Ammon's horn (tissue), 1 donor: ENCODE measurements at regions not wholly inside any gene's neighbourhood (a gene's known extent, or its start where the extent isn't known, plus 50 kb on each side); places are given as distances from the start of the nearest gene placed in this dataset.
"Not testable (repeated sequence)": the region's sequence is repeated elsewhere in the genome, so short reads cannot be mapped to it uniquely, and the experiment has no call there.

Source experiments
- DNase-seq: peaks from one replicate; pipeline ENCODE4 v3.0.0-alpha.2; 2016; ENCODE audit warnings: low spot score

DNA sequence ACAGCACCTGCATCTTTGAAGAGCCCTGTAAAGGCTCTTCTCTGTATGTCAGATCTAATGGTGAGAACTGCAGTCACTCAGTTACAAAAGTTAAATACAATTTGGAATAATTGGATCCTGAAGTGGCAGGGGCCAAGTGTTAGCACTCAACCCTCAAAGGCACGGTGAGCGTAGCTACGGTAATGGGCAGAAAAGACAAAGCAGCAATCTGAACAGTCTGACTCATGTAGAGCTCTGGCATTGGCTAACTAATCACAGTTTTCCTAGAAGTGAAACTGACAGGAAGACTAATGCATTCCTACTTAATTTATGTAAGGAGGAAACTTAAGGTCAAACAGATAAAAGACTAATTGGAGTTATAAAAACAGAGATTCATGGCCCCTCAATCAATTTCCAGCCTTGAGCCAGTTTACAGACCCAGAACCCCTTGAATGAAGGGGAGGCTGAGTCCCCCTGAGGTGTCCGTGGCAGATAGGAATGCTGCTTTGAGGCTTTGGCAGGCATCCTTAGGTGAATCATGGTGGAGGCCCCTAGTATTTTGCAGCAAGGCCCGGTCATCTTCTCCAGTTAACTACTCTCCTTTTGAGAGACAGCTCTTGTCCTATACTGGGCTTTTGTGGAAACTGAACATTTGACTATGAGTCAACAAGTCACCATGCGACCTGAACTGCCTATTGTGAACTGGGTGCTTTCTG is 450.7 kb downstream of the ZNF33B start:
- DNase-seq: not testable (repeated sequence)

DNA sequence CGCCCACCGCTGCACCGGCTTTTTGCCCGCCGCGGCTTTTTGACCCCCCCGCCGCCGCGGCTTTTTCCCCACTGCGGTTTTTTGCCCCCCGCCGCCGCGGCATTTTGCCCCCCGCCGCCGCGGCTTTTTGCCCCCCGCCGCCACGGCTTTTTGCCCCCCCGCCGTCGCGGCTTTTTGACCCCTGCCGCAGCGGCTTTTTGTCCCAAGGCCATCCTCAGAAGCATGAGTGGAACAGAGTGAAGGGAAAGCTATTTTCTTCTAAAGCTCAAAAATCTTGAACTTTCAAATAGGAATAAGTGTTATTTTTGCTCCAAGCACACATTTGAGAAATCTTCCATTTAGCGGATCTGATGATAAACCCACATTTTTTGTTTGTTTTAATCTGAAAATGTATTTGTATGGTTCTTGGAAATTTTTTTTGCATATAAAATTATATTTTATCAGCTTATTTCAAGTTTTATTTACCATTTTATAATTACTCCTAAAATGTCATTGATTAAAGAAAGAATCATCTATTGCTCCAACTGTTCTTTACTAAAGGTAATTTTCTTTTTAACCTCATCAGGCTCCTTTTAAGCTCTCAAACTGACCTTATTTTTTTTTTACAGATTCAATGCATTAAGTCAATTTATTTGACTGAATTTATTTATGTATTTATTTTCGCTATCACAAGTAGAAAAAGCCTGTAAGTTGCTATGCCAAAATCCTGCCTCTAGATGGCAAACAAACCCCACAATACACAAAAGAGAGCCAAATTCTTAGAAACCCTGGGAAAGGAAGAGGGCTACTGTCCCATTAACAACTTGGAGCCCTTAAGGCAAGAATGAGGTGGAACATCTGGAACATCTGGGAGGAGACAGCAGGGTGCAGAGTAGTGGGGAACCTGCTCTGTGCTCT is 460.3 kb downstream of the ZNF33B start:
- DNase-seq: peak; percentile 3

DNA sequence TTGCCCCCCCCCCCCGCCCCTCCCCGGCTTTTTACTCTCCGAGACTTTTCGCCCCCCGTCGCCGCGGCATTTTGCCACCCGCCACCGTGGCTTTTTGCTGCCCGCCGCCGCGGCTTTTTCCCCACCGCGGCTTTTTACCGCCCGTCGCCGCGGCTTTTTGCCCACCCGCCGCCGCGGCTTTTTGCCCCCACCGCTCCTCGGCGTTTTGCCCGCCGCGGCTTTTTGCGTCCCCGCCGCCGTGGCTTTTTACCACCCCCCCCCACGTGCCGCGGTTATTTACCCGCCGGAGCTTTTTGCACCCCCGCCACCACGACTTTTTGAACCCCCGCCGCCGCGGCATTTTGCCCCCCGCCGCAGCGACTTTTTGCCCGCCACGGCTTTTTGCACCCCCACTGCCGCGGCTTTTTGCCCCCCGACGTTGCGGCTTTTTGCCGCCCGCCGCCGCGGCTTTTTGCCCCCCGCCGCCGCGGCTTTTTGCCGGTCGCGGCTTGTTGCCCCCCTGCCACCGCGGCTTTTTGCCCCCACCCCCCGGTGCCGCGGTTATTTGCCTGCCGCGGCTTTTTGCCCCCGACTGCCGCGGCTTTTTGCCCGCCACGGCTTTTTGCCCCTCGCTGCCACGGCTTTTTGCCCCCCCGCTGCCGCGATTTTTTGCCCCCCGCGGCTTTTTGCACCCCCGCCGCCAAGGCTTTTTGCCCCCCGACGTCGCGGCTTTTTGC is 461.1 kb downstream of the ZNF33B start:
- no peak for DNase-seq

DNA sequence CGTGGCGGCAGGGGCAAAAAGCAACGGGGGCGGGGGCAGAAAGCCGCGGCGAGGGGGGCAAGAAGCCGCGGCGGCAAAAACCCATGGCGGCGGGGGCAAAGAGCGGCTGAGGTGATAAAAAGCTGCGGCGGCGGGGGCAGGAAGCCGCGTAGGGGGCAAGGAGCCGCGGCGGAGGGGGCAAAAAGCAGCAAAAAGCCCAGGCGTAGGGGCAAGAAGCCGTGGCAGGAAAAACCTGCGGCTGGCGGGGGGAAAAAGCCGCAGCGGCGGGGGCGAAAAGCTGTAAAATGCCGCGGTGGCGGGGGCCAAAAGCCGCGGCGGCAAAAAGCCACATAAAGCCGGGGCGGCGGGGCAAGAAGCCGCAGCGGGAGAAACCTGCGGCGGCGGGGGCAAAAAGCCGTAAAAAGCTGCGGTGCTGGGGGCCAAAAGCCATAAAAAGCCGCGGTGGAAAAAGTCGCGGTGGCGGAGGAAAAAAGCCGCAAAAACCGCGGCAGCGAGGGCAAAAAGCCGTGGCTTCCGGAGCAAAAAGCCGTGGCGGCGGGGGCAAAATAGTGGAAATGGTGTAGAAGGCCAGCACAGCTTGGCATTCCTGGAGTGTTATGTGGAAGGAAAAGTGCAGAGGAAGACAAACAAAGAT is 487.8 kb downstream of the ZNF33B start:
- no peak for DNase-seq

DNA sequence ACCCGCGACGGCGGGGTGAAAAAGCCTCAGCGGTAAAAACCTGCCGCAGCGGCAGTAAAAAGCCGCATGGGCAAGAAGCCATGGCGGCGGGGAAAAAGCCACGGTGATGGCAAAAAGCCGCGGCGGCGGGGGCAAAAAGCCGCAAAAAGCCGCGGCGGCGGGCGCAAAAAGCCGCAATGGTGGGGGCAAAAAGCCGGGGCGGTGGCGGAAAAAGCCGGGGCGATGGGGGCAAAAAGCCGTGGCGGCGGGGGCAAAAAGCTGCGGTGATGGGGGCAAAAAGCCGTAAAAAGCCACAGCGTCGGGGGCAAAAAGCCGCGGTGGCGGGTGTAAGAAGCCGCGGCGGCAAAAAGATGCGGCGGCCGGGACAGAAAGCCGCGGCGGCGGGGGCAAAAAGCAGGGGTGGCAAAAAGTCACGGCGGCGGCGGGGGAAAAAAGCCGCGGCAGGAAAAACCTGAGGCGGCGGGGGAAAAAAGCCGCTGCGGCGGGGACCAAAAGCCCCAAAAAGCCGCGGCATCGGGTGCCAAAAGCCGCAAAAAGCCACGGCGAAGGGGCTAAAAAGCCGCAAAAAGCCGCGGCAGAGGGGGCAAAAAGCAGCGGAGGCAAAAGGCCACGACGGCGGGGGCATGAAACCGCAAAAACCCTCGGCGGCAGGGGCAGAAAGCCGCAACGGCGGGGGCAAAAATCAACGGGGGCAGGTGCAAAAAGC is 488.5 kb downstream of the ZNF33B start:
- DNase-seq: no peak

DNA sequence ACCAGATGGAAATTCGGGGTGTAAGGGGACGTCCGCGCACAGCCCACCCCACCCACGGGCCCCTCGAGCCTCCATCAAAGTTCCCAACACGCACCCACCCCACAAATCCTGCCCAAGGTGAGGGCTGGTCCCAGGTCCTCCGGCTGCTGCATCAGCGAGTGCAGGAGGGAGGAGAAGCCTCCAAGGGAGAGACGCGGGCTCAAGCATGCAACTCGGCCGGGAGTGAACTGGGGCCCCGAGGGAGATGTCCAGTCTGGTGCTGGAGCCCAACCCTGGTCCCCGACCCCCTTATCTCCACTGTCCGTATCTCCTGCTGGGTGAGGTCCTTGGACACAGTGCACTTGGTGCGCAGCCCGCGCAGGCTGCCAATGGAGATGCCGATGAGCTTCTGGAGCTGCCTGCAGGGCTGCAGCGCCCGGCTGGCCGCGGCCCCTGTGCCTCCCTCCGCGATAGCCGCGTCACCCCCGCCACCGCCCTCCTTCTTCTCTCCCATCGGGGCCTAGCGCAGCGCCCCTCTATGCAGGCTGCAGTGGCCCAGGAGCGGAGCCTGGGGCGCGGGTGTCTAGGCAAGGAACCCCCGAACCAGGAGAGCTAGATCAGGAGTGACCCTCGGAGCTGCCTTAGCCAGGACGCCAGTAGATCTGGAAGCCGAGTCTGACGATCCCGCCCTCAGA is 489.2 kb downstream of the ZNF33B start:
- peak; percentile 2 for DNase-seq

DNA sequence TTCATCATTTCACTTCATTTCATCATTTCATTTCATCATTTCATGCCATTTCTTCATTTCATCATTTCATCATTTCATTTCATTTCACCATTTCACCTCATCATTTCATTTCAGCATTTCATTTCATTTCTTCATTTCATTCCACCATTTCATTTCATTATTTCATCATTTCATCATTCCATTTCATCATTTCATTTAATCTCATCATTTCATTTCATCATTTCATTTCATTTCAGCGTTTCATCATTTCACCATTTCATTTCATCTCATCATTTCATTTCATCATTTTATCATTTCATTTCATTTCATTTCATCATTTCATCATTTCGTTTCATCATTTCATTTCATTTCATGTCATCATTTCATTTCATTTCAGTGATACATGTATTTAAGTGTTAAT is 492.2 kb downstream of the ZNF33B start:
- DNase-seq: not testable (repeated sequence)

DNA sequence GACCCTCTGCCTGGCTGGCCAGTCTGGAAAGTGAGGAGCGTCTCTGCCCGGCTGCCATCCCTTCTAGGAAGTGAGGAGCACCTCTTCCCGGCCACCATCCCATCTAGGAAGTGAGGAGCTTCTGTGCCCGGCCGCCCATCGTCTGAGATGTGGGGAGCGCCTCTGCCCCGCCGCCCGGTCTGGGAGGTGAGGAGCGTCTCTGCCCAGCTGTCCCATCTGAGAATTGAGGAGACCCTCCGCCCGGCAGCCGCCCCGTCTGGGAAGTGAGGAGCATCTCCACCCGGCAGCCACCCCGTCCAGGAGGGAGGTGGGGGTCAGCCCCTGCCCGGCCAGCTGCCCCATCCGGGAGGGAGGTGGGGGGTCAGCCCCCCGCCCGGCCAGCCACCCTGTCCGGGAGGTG is 500.3 kb downstream of the ZNF33B start:
- not testable (repeated sequence) for DNase-seq

DNA sequence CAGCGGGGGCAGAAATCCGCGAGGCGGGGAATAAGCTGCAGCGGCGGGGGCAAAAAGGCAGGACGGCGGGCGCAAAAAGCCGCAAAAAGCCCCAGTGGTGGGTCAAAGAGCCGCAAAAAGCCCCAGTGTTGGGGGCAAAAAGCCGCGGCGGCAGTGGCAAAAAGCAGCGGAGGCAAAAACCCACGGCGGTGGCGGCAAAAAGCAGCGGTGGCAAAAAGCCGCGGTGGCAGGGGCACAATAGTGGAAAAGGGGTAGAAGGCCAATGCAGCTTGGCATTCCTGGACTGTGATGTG is 525.3 kb downstream of the ZNF33B start:
- no peak for DNase-seq

DNA sequence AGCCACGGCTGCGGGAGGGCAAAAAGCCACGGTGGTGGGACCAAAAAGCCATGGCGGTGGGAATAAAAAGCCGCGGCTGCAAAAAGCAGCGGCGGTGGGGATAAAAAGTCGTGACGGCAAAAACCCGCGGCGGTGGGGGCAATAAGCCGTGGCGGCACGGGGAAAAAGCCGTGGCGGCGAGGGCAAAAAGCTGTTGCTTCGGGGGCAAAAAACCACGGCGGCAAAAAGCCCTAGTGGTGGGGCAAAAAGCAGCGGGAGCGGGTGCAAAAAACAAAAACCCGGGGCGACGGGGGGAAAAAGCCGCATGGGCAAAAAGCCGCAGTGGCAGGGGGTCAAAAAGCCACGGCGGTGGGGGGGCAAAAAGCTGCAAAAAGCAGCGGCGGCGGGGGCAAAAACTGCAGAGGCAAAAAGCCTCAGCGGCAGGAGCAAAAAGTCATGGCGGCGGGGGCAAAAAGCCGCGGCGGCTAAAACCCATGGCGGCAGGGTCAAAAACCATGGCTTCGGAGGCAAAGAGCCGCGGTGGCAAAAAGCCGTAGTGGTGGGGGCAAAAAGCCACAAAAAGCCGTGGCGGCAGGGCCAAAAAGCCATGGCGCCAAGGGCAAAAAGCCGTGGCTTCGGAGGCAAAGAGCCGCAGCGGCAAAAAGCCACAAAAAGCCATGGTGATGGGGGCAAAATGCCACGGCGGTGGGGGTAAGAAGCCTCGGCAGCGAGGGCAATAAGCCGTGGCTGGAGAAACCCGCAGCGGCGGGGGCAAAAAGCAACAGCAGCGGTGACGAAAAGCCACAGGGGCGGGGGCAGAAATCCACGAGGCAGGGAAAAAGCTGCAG is 525.8 kb downstream of the ZNF33B start:
- DNase-seq: no peak

DNA sequence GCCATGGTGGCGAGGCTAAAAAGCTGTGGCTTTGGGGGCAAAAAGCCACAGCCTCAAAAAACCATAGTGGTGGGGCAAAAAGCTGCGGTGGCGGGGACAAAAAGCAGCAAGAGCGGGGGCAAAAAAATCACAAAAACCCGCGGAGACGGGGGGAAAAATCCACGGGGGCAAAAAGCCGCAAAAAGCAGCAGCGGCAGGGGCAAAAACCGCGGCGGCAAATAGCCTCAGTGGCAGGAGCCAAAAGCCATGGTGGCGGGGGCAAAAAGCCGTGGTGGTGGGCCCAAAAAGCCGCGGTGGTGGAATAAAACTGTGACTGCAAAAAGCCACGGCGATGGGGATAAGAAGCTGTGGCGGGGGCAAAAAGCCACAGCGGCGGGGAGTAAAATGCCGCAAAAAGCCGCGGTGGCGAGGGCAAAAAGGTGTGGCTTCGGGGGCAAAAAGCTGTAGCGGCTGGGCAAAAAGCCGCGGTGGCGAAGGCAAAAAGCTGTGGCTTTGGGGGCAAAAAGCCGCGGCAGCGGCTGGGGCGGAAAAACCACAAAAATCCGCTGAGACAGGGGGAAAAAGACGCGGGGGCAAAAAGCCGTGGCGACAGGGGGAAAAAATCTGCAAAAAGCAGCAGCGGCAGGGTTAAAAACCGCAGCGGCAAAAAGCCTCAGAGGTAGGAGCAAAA is 526.6 kb downstream of the ZNF33B start:
- no peak for DNase-seq

DNA sequence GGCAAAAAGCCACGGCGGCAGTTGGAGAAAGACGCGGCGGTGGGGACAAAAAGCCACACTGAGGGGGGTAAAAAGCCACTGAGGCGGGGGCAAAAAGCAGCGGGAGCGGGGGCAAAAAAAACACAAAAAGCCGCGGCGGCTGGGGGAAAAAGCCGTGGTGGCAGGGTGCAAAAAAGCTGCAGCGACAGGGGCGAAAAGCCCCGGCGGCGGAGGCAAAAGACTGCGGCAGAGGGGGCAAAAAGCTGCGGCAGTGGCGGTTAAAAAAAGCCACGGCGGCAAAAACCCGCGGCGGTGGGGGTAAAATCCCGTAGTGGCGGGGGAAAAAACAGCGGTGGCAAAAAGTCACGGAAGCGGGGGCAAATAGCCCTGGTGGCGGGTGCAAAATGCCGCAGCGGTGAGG is 527.3 kb downstream of the ZNF33B start:
- no peak for DNase-seq
